D721Med (cell line): ENCODE measurements at regions not wholly inside any gene's neighbourhood (a gene's known extent, or its start where the extent isn't known, plus 50 kb on each side); places are given as distances from the start of the nearest gene placed in this dataset.

Experiments
- DNase-seq: peaks from one replicate; pipeline ENCODE4 v3.0.0; 2011; ENCODE audit warnings: low spot score; ENCODE audit not compliant: insufficient read length
- FAIRE-seq: peaks from 2 replicates; lab custom pipeline; 2011; peaks lifted over from hg19 to GRCh38; lab: Jason Lieb, UNC
- CTCF ChIP-seq: IDR thresholded peaks from 2 replicates; pipeline ENCODE4 v1.5.1; 2012; ENCODE audit warnings: mild to moderate bottlenecking, control low read depth; ENCODE audit not compliant: insufficient read depth; ENCODE audit errors: missing control alignments

- no peak for DNase-seq
- FAIRE-seq, result no peak
- no peak for TF ChIP-seq CTCF
Observed at GRCh38 chr2:128786316-128786715, 467.6 kb upstream of the HS6ST1 start.

- TF ChIP-seq CTCF, result no peak
- no peak for FAIRE-seq
- no peak for DNase-seq
Observed at GRCh38 chr2:128786741-128787478, 468.2 kb upstream of the HS6ST1 start.

- FAIRE-seq (no peak), DNase-seq (no peak)
- no peak for TF ChIP-seq CTCF
Observed at GRCh38 chr2:128787616-128788015, 468.9 kb upstream of the HS6ST1 start.

GRCh38 chr2:128788636-128789220, 470.1 kb upstream of the HS6ST1 start:
- no peak for TF ChIP-seq CTCF
- no peak for FAIRE-seq
- DNase-seq, result no peak

DNA sequence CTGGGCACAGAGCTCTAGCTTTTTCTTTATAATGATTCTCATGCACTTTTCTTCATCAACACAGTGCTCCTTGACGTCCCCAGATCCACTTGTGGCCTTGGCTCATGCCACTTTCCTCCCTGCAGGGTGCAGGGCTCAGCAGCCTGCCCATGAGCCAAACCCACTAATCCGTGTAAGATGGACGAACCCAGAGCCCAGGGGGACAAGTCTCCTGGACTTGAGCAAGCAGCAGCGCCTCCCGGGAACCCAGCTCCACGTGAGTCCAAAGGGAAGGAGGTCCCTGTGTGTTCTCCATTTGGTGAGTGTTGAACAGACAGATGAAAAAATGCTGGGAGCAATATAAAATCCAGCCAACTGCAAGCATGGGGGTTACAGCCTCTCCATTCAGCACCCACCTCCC, 470.6 kb upstream of the HS6ST1 start:
- no peak for DNase-seq
- TF ChIP-seq CTCF, result no peak
- FAIRE-seq, result no peak

GRCh38 chr2:128789776-128790455, 471.2 kb upstream of the HS6ST1 start:
- DNase-seq (no peak), FAIRE-seq (no peak)
- TF ChIP-seq CTCF, result no peak
